IPS-20b (cell line): ENCODE measurements at regions not wholly inside any gene's neighbourhood (a gene's known extent, or its start where the extent isn't known, plus 50 kb on each side); places are given as distances from the start of the nearest gene placed in this dataset.

ENCODE experiments used
- H3K27ac ChIP-seq: one replicate; pipeline ENCODE4 v1.5.1; 2013; ENCODE audit warnings: low read length
- H3K27me3 ChIP-seq: 2 replicates; pipeline ENCODE4 v1.6.1; 2013; ENCODE audit warnings: mild to moderate bottlenecking, low read length, inconsistent platforms; ENCODE audit not compliant: insufficient read depth
- H3K36me3 ChIP-seq: 2 replicates; pipeline ENCODE4 v1.6.1; 2013; ENCODE audit warnings: low read depth, mild to moderate bottlenecking, inconsistent platforms, low read length, moderate library complexity; ENCODE audit not compliant: insufficient read depth
- H3K4me1 ChIP-seq: 2 replicates; pipeline ENCODE4 v1.6.1; 2013; ENCODE audit warnings: mild to moderate bottlenecking, control low read depth, inconsistent platforms, low read length, moderate library complexity; ENCODE audit not compliant: insufficient read depth
- H3K4me3 ChIP-seq: 2 replicates; pipeline ENCODE4 v1.5.1; 2013; ENCODE audit warnings: mild to moderate bottlenecking, low read length, inconsistent platforms
- H3K9ac ChIP-seq: 2 replicates; pipeline ENCODE4 v1.6.1; 2013; ENCODE audit warnings: low read depth, mild to moderate bottlenecking, inconsistent platforms, low read length, moderate library complexity
- H3K9me3 ChIP-seq: 2 replicates; pipeline ENCODE4 v1.6.1; 2013; ENCODE audit warnings: mild to moderate bottlenecking, low read depth, low read length, inconsistent platforms; ENCODE audit not compliant: insufficient read depth

DNA sequence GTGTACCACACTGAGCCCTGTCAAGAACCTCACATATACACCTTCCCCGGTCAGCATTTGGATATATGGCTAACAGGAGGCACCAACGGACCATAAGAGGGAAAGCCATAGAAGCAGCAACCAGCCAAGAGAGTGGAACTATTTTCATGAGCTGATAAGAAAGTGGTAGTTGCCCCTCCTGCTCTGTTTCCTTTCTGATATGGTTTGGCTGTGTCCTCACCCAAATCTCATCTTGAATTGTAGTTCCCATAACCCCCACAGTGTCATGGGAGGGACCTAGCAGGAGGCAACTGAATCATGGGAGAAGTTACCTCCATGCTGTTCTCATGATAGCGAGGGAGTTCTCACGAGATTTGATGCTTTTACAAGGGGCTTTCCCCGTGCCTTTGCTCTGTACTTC, 366.1 kb upstream of the DAB1 start:
- Histone ChIP-seq H3K4me3 (no peak overlapping the region), H3K9ac (no peak overlapping the region), H3K4me1 (no peaks in the 10 kb centered on the region), H3K27ac (no peak overlapping the region), H3K27me3 (no peaks in the 10 kb centered on the region), H3K36me3 (no peaks in the 10 kb centered on the region), H3K9me3 (no peaks in the 10 kb centered on the region)

- no peaks in the 10 kb centered on the region for H3K4me1 ChIP-seq
- H3K27me3 ChIP-seq: no peaks in the 10 kb centered on the region
- no peak overlapping the region for H3K4me3 ChIP-seq
- no peaks in the 10 kb centered on the region for H3K9me3 ChIP-seq
- no peaks in the 10 kb centered on the region for H3K36me3 ChIP-seq
- H3K27ac ChIP-seq: no peak overlapping the region
- H3K9ac ChIP-seq: no peak overlapping the region
Observed at GRCh38 chr1:57788313-57788712, 364.5 kb upstream of the DAB1 start.

GRCh38 chr1:57784356-57784755, 360.5 kb upstream of the DAB1 start:
- Histone ChIP-seq H3K36me3 (no peaks in the 10 kb centered on the region), H3K4me3 (no peak overlapping the region)

DNA sequence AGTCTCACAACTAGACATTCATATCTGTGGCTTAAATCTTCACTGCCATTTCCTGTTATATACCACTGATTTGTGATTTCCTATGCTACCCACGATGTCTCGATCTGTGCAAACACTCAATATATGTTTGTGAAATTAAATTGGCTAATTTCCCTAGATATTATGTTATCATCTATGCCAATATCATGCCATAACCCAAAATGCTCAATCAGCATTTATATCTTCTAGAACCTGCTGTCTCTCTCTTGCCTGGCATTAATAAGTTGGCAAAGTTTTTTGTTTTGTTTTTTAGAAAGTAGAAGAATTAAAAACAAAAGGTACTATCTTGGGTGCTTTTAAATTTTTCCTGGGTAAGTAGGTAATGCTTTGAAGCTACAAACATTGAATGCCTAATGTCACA, 358.5 kb upstream of the DAB1 start:
- Histone ChIP-seq H3K4me3 (no peak overlapping the region), H3K9ac (no peak overlapping the region), H3K27me3 (no peaks in the 10 kb centered on the region), H3K4me1 (no peaks in the 10 kb centered on the region), H3K36me3 (no peaks in the 10 kb centered on the region), H3K27ac (no peak overlapping the region), H3K9me3 (no peaks in the 10 kb centered on the region)

More at GRCh38 chr1:57784356-57784755, 360.5 kb upstream of the DAB1 start:
- Histone ChIP-seq H3K4me1 (no peaks in the 10 kb centered on the region), H3K9ac (no peak overlapping the region), H3K27ac (no peak overlapping the region), H3K27me3 (no peaks in the 10 kb centered on the region), H3K9me3 (no peaks in the 10 kb centered on the region)

GRCh38 chr1:57772580-57773195, 348.8 kb upstream of the DAB1 start:
- no peaks in the 10 kb centered on the region for H3K9me3 ChIP-seq
- H3K27ac ChIP-seq: no peak overlapping the region
- H3K27me3 ChIP-seq: no peaks in the 10 kb centered on the region
- no peaks in the 10 kb centered on the region for H3K36me3 ChIP-seq
- no peak overlapping the region for H3K9ac ChIP-seq
- no peaks in the 10 kb centered on the region for H3K4me1 ChIP-seq
- H3K4me3 ChIP-seq: no peak overlapping the region

DNA sequence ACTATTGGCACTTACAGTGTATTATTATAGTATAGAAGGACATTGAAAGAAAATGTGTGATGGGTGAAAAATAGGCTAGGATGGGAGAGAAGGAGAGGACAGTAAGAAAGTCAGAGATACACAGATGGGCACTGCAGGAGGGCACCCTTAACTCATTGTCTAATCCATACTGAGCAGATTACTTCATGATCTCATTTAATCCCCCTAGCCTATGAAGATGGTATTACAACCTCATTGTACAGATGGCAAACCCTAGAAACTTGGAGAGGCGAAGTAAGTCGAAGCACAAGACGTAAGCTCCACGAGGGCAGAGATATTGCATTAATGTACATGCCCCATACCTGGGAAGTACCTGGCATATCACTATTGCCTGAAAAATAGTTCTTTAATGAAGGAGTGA, 346.9 kb upstream of the DAB1 start:
- no peaks in the 10 kb centered on the region for H3K36me3 ChIP-seq
- H3K9ac ChIP-seq: no peak overlapping the region
- no peaks in the 10 kb centered on the region for H3K9me3 ChIP-seq
- no peak overlapping the region for H3K4me3 ChIP-seq
- no peak overlapping the region for H3K27ac ChIP-seq
- H3K4me1 ChIP-seq: peaks cover 6% of the 10 kb centered on the region
- no peaks in the 10 kb centered on the region for H3K27me3 ChIP-seq

DNA sequence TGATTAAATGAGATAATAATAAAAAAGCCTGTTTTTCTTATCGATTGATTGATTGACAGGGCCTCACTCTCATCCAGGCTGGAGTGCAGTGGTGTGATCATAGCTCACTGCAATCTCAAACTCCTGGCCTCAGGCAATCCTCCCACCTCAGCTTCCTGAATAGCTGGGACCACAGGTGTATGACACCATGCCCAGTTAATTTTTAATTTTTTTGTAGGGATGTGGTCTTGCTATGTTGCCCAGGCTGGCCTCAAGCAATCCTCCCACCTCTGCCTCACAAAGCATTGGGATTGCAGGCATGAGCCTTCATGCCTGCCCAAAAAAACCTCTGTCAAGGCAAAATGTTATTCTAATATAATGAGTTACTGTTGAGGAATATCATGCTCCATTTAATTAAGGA, 346.4 kb upstream of the DAB1 start:
- Histone ChIP-seq H3K4me1 (peaks cover 6% of the 10 kb centered on the region), H3K27me3 (no peaks in the 10 kb centered on the region), H3K36me3 (no peaks in the 10 kb centered on the region), H3K9ac (no peak overlapping the region), H3K9me3 (no peaks in the 10 kb centered on the region), H3K4me3 (no peak overlapping the region), H3K27ac (no peak overlapping the region)

DNA sequence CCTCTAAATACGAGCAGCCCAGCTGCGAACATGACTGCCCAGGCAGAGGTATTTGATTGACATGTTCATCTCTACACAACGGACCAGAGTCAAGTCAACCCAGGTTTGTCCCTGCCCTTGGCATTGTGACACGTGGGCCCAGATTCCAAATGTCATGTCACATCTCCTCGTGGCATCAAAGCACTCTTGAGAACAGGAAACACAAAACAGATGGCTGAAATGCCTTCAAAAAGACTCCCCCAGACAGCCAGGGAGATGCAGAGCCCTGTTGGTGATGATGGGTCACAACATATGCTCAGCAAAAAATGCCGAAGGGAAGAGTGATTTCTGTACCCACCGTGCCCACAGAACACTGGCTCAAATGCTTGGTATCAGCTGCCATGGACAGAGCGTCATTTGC, 337.8 kb upstream of the DAB1 start:
- Histone ChIP-seq H3K27me3 (no peaks in the 10 kb centered on the region), H3K27ac (no peak overlapping the region), H3K9ac (no peak overlapping the region), H3K36me3 (no peaks in the 10 kb centered on the region), H3K4me1 (peaks cover 7% of the 10 kb centered on the region; the same call in 1 of the 2 replicates), H3K9me3 (no peaks in the 10 kb centered on the region), H3K4me3 (no peak overlapping the region)

GRCh38 chr1:57752843-57753242, 329.0 kb upstream of the DAB1 start:
- Histone ChIP-seq H3K36me3 (no peaks in the 10 kb centered on the region), H3K9ac (no peak overlapping the region), H3K9me3 (no peaks in the 10 kb centered on the region), H3K4me1 (peaks cover 7% of the 10 kb centered on the region; the same call in 1 of the 2 replicates), H3K27ac (no peak overlapping the region), H3K4me3 (no peak overlapping the region), H3K27me3 (no peaks in the 10 kb centered on the region)

GRCh38 chr1:57748719-57749118, 324.9 kb upstream of the DAB1 start:
- Histone ChIP-seq H3K9me3 (no peaks in the 10 kb centered on the region), H3K4me1 (0 out of 2 replicates have a peak, but pooled peaks cover 5% of the 10 kb centered on the region), H3K9ac (no peak overlapping the region), H3K36me3 (no peaks in the 10 kb centered on the region), H3K27me3 (no peaks in the 10 kb centered on the region), H3K4me3 (no peak overlapping the region), H3K27ac (no peak overlapping the region)

- no peaks in the 10 kb centered on the region for H3K9me3 ChIP-seq
- no peak overlapping the region for H3K27ac ChIP-seq
- H3K27me3 ChIP-seq: no peaks in the 10 kb centered on the region
- no peak overlapping the region for H3K9ac ChIP-seq
- H3K36me3 ChIP-seq: no peaks in the 10 kb centered on the region
- no peak overlapping the region for H3K4me3 ChIP-seq
- H3K4me1 ChIP-seq: 0 out of 2 replicates have a peak, but pooled peaks cover 5% of the 10 kb centered on the region
Observed at GRCh38 chr1:57747818-57748217, 324.0 kb upstream of the DAB1 start.

DNA sequence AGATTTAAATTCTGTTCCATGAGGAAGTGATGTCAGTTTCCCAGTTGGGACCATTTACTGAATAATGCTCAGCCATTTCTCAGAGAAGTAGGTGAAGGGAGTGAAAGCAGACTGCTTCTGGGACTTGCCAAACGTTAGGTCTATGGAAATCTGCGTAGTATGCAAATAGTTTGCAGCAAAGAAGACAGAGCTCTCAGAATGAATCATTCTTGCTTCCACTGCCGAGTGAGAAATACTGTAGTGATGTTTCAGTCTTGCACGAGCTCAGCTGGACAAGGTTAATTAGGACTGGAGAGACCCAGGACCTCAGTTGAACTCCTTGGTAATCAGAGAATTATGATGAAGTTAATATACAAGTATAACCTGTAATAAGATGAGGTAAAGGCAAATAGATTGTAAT, 317.7 kb upstream of the DAB1 start:
- H3K27ac ChIP-seq: no peak overlapping the region
- no peak overlapping the region for H3K4me3 ChIP-seq
- H3K27me3 ChIP-seq: no peaks in the 10 kb centered on the region
- no peaks in the 10 kb centered on the region for H3K36me3 ChIP-seq
- no peak overlapping the region for H3K9ac ChIP-seq
- H3K4me1 ChIP-seq: 0 out of 2 replicates have a peak, but pooled peaks cover 2% of the 10 kb centered on the region
- no peaks in the 10 kb centered on the region for H3K9me3 ChIP-seq
